ENCODE measurements at regions not wholly inside any gene's neighbourhood (a gene's known extent, or its start where the extent isn't known, plus 50 kb on each side); places are given as distances from the start of the nearest gene placed in this dataset.
A peak's percentile ranks its signal among the peaks of the same experiment; 100 is the strongest.

DNA sequence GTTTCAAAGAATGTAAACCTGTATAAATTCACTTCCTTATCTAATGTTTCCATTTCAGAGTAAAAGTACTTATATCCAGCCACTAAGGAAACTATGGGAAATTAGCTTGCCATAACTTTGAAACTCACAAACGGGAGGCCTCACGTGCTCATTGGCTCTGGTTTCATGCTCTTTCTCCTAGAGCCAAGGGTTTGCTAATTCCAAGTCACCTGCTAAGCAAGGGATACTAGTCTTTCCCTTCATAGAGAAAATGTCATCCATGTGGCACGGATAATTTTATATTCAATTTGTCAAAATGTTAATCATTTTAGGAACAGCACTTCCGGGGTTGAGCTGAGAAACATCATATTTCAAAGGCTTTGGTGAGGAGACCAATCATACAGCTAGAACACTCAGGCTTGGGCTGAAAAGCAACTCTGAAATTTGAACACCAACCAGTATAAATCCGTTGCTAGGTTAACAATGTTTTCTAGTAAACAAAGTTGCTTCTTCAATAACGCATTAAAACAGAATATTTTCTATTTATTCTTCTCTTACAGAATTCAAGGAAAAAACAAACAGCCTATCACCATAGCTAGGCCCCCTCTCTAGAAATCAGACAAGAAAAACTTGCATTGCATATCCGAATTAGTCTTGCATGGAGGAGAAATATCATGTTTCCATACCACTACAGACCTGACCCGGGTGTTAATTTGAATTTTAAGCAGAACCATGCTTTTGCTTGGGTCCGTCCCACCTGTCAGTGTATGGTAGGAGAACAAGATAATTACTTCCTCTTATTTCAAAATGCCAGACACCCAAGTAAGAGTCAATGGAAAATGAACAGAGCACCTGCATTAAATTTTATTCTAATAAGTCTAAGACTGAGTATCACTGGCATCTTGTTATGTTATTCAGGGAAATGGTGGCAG lies 196.1 kb upstream of the ESRRG start:
- H3K27me3 ChIP-seq (replicated peaks) = no peaks in the 10 kb centered on the region
- no peak overlapping the region for H3K27ac ChIP-seq
- H3K9me3 ChIP-seq (replicated peaks) = no peaks in the 10 kb centered on the region
- no peaks in the 10 kb centered on the region for H3K36me3 ChIP-seq
- no peak for DNase-seq (ENCODE audit: low read depth in 1 of 2, low spot score in 2 of 2)
- no peak overlapping the region for H3K4me3 ChIP-seq
- no peaks in the 10 kb centered on the region for H3K4me1 ChIP-seq (replicated peaks)

DNA sequence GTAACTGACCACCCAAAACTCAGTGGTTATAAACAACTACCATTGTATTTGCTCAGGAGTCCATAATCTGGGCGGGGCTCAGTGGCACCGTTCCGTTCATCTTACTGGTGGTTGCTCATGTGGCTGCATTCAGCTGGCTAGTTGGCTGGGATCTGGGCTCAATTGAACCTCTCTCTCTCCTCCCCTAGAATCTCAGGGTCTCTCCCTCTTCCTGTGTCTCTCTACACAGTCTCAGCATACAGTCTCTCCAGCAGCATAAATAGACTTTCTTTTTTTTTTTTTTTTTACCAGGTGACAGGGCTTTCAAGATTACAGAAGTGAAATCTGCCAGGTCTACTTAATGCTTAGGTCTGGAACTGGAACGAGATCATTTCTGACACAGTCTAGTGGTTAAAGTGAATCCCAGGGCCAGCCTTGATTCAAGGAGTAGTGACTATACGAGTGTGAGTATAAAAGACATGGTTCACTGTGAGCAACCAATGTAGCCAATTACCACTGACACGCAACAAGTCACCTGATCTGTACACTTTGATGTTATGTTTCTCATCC lies 193.7 kb upstream of the ESRRG start:
- H3K9me3 ChIP-seq (replicated peaks) = no peaks in the 10 kb centered on the region
- H3K4me3 ChIP-seq = no peak overlapping the region
- no peak for DNase-seq (ENCODE audit: low read depth in 1 of 2, low spot score in 2 of 2)
- H3K27ac ChIP-seq = no peak overlapping the region
- H3K4me1 ChIP-seq (replicated peaks) = no peaks in the 10 kb centered on the region
- H3K27me3 ChIP-seq (replicated peaks) = no peaks in the 10 kb centered on the region
- no peaks in the 10 kb centered on the region for H3K36me3 ChIP-seq

DNA sequence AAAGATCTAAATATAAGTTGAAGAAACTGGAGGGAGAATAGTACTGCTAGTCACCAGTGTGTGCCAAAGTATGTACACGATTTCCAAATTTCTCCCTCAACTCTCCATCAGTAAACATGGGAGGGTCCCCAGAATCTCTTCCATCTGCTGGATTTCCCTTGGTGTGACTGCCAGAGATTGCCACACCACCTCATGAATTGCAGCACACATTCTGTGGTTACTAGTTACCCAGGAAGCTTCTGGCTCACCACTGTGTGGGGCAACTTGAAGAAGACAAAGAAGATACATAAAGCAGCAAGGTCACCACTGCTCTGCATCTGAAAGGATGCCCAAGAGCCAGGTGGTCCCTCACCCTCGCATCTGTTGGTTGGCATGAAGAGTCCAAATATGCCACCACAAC lies 191.7 kb upstream of the ESRRG start:
- no peak overlapping the region for H3K27ac ChIP-seq
- H3K36me3 ChIP-seq = no peaks in the 10 kb centered on the region
- no peak for DNase-seq (ENCODE audit: low read depth in 1 of 2, low spot score in 2 of 2)
- H3K4me3 ChIP-seq = no peak overlapping the region
- no peaks in the 10 kb centered on the region for H3K9me3 ChIP-seq (replicated peaks)
- H3K4me1 ChIP-seq (replicated peaks) = no peaks in the 10 kb centered on the region
- no peaks in the 10 kb centered on the region for H3K27me3 ChIP-seq (replicated peaks)

DNA sequence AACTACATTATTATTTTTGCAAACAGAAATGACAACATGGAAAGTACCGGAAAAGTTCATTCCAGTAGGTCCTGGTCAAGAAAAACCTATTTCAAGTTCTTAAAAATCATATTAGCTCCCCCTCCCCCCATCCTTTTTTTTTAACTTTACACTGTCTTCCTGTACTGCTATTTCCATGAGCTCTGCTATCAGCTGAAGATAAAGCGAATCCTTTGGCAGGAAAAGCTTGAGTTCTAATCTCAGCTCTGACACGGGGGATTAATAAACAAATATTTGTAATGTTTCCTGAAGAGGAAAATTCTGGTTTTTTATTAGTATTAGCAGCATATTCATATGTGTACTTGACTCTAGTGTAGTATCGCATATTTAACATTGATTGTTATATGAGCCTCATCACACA lies 190.7 kb upstream of the ESRRG start:
- Histone ChIP-seq H3K36me3 (no peaks in the 10 kb centered on the region), H3K27me3 (replicated peaks) (no peaks in the 10 kb centered on the region), H3K4me3 (no peak overlapping the region), H3K4me1 (replicated peaks) (no peaks in the 10 kb centered on the region), H3K9me3 (replicated peaks) (no peaks in the 10 kb centered on the region), H3K27ac (no peak overlapping the region)
- no peak for DNase-seq (ENCODE audit: low read depth in 1 of 2, low spot score in 2 of 2)

DNA sequence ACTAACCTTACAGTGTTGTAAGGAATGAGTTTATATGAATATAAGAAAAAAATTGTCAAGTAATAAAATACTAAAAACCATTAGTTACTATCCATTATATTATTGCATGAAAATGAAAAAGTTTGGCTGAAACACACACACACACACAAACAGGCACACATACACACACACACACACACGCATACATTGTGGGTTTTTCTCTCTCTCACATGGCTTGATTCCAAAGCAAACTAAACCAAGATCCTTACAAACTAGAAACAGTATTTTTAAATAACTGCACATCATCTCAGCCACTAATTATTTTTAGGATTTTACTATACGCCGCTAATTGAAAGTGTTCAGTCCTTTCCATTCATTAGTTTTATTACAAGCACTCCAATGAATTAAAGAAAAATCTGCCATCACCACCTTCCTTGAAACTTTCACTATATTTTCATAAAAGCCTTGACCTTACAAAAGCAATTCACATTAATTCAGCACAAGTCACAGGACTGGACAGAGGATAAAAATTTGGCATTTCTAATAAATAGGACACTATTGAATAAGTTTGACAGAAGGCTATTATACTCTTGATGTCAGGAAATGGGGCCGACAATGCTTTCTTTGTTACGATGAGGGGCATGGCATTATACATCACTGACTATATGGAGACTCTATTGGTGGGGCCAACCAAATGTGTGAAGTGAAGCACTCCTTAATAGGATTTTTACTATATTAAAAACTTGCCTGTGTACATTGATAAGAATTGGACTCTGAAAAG lies 187.0 kb upstream of the ESRRG start:
- DNase-seq (ENCODE audit: low read depth in 1 of 2, low spot score in 2 of 2) = no peak
- no peak overlapping the region for H3K27ac ChIP-seq
- no peaks in the 10 kb centered on the region for H3K36me3 ChIP-seq
- no peaks in the 10 kb centered on the region for H3K27me3 ChIP-seq (replicated peaks)
- H3K9me3 ChIP-seq (replicated peaks) = no peaks in the 10 kb centered on the region
- no peak overlapping the region for H3K4me3 ChIP-seq
- H3K4me1 ChIP-seq (replicated peaks) = no peaks in the 10 kb centered on the region

DNA sequence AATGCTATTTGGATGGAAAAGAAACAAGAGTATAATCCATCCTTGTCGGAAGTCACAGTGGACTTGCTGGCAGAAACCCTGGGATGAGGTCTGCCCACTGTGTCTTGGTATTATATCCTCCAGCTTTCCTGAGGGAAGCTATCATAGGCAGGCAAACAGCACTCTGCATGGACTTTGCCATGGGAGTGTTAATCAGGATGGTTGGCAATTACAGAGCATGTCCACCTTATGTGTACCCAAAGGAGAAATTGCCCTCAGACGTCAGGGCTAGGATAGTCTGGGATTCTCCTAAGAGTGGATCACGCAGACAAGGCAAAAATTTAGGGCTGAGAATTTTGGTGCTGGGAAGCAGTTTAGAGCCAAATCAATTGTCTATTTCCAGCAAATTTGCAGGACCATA lies 184.9 kb upstream of the ESRRG start:
- H3K27ac ChIP-seq = no peak overlapping the region
- no peaks in the 10 kb centered on the region for H3K9me3 ChIP-seq (replicated peaks)
- no peaks in the 10 kb centered on the region for H3K27me3 ChIP-seq (replicated peaks)
- no peak for DNase-seq (ENCODE audit: low read depth in 1 of 2, low spot score in 2 of 2)
- H3K4me1 ChIP-seq (replicated peaks) = no peaks in the 10 kb centered on the region
- H3K4me3 ChIP-seq = no peak overlapping the region
- H3K36me3 ChIP-seq = no peaks in the 10 kb centered on the region

DNA sequence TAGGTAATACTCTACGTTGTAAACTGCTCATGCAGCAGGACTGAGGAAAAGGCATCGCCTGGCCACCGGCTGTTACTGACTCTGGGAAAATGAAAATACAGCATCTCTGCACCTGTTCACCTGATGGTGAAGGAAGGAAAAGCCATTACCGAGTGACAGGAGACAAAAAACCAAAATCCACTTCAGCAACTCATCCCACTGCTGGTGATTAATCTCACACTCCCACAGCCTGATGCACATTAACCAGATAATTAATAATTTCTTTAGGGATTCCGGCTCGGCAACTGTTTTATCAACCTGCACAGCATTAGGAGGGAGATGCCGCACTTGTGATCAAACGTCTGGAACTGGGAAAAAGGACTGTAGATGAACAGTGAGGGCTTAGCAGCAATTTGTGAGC lies 183.9 kb upstream of the ESRRG start:
- H3K36me3 ChIP-seq = no peaks in the 10 kb centered on the region
- H3K27ac ChIP-seq = no peak overlapping the region
- DNase-seq (ENCODE audit: low read depth in 1 of 2, low spot score in 2 of 2) = no peak
- H3K9me3 ChIP-seq (replicated peaks) = no peaks in the 10 kb centered on the region
- H3K4me1 ChIP-seq (replicated peaks) = no peaks in the 10 kb centered on the region
- H3K27me3 ChIP-seq (replicated peaks) = no peaks in the 10 kb centered on the region
- H3K4me3 ChIP-seq = no peak overlapping the region

DNA sequence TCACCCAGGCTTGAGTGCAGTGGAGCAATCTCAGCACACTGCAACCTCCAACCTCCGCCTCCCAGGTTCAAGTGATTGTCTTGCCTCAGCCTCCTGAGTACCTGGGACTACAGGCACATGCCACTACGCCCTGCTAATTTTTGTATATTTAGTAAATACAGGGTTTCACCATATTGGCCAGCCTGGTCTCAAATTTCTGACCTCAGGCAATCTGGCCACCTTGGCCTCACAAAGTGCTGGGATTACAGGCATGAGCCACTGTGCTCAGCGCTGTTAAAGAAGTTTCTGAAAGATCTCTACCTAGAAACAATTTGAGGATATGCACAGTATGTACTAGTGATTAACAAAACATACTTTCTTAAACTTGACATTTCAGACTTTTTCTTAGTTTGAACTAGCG lies 182.6 kb upstream of the ESRRG start:
- H3K36me3 ChIP-seq = no peaks in the 10 kb centered on the region
- no peak overlapping the region for H3K27ac ChIP-seq
- DNase-seq (ENCODE audit: low read depth in 1 of 2, low spot score in 2 of 2) = no peak
- H3K9me3 ChIP-seq (replicated peaks) = no peaks in the 10 kb centered on the region
- H3K4me3 ChIP-seq = no peak overlapping the region
- H3K4me1 ChIP-seq (replicated peaks) = no peaks in the 10 kb centered on the region
- no peaks in the 10 kb centered on the region for H3K27me3 ChIP-seq (replicated peaks)

DNA sequence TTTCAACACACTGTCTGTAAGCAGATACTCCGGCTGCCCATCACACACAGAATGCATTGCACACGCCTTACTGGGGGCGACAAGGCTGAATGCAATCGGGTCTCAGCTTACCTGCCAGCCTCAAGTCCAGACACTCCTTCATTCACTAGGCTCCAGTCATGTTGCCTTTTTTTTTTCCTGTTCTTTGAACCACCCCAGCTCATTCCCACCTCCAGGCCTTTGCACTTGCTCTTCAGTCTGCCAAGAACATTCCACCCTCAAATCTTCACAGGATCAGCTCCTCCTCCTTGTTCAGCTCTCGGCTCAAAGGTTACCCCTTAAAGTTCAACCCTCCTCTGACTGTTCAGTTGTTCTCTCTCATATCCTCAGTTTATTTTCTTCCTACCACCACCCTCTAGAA lies 181.9 kb upstream of the ESRRG start:
- DNase-seq (ENCODE audit: low read depth in 1 of 2, low spot score in 2 of 2) = no peak
- no peak overlapping the region for H3K4me3 ChIP-seq
- no peak overlapping the region for H3K27ac ChIP-seq
- H3K4me1 ChIP-seq (replicated peaks) = no peaks in the 10 kb centered on the region
- H3K9me3 ChIP-seq (replicated peaks) = no peaks in the 10 kb centered on the region
- no peaks in the 10 kb centered on the region for H3K27me3 ChIP-seq (replicated peaks)
- H3K36me3 ChIP-seq = no peaks in the 10 kb centered on the region

DNA sequence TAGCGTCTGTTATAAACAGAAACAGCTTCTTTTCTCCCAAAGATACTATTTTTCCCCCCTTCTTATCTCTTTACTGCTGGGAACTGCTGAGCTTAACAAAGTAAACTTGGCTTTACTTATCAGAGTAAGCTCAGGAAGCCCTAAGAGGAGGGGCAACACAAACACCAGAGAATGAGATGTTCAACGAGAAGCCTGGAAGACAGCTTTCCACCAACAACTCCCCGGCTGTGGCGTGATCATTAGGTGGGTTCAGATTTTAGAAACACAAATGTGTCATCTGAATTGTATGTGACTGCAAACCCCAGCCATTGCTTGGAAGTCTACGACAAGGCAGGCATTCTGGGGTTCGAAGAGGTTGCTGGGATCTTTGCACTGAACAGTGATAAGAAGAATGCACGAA lies 181.2 kb upstream of the ESRRG start:
- H3K4me3 ChIP-seq = no peak overlapping the region
- no peak overlapping the region for H3K27ac ChIP-seq
- H3K36me3 ChIP-seq = no peaks in the 10 kb centered on the region
- no peak for DNase-seq (ENCODE audit: low read depth in 1 of 2, low spot score in 2 of 2)
- H3K4me1 ChIP-seq (replicated peaks) = no peaks in the 10 kb centered on the region
- H3K27me3 ChIP-seq (replicated peaks) = no peaks in the 10 kb centered on the region
- no peaks in the 10 kb centered on the region for H3K9me3 ChIP-seq (replicated peaks)

DNA sequence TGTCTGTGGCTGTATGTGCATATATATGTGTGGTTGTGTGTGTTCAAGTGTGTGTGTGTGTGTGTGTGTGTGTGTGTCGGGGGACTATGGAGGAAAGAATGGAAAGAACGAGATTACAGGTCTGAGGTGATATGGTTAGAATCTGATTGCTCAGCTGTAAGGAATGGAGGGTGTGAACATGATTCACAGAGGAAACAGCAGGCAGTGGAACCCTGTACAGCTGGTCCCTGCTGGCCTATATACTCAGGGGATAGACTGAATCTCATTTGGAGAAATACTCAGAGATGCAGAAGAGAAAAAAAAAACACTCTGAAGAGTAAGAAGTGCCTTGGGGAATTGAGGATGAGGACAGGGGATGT lies 180.1 kb upstream of the ESRRG start:
- H3K9me3 ChIP-seq (replicated peaks) = no peaks in the 10 kb centered on the region
- H3K27me3 ChIP-seq (replicated peaks) = no peaks in the 10 kb centered on the region
- H3K4me1 ChIP-seq (replicated peaks) = no peaks in the 10 kb centered on the region
- H3K4me3 ChIP-seq = no peak overlapping the region
- no peaks in the 10 kb centered on the region for H3K36me3 ChIP-seq
- DNase-seq (ENCODE audit: low read depth in 1 of 2, low spot score in 2 of 2) = no peak
- no peak overlapping the region; the same call in 1 of the 2 replicates for H3K27ac ChIP-seq

DNA sequence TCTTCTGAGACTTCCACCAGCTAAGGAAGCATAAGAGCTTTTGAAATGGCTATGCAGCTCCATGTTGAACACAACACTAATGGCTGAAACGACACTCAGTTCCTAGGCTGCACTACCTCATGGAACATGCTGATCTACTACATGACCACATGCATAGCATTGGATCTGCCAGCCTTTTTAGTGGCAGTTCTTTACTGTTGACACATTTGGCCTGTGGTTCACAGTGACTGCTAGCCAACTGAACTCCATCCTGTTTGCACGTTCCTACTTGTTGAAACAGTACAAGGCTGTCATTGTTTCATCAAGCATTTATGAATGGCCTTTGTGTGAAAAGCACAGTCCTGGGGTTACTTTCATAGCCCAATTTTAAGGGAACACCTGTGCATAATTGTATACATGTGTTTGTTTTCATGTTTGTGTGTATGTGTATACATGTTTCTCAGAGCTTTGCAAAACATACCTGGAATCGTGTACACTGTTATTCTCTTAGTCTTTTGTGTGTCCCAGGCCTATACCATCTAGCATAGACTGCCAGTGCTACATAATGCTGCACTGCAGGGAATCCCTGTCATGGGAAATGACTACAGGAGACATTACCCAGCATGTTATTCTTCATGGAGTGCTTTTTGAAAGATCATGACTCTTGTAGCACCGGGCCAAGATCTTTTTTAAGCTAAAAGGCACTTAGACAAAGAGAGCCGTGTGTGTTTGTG lies 179.6 kb upstream of the ESRRG start:
- H3K9me3 ChIP-seq (replicated peaks) = no peaks in the 10 kb centered on the region
- H3K4me1 ChIP-seq (replicated peaks) = no peaks in the 10 kb centered on the region
- peak in 1 of 2 experiments; percentile 3 for DNase-seq (ENCODE audit: low read depth in 1 of 2, low spot score in 2 of 2)
- H3K27ac ChIP-seq = no peak overlapping the region; the same call in 1 of the 2 replicates
- H3K27me3 ChIP-seq (replicated peaks) = no peaks in the 10 kb centered on the region
- no peaks in the 10 kb centered on the region for H3K36me3 ChIP-seq
- no peak overlapping the region for H3K4me3 ChIP-seq

DNA sequence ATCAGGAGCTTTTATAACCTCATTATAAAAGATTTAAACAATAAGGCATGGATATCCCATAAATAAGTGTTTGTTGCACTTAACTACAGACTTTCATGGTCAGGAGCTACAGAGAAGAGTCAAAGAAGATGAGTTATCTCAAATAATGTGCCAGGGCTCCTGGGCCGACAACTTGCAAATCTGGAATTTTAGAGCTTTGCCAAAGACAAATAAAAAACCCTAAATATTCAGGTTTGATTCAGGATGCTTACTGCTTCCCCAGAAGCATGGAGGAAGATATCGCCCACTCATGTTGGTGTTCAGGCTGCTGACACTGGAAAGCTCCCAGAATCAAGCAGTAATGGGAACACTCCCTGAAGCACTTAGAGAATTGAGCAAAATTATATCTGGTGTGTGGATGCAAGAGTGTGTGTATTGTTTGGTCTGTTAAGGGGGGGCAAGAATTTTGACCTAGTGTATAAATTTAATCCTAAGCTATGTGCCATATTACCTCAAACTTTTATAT lies 176.9 kb upstream of the ESRRG start:
- no peak overlapping the region for H3K27ac ChIP-seq
- H3K27me3 ChIP-seq (replicated peaks) = no peaks in the 10 kb centered on the region; the same call in 1 of the 2 replicates
- no peak overlapping the region for H3K4me3 ChIP-seq
- H3K9me3 ChIP-seq (replicated peaks) = no peaks in the 10 kb centered on the region
- no peaks in the 10 kb centered on the region for H3K36me3 ChIP-seq
- no peak for DNase-seq (ENCODE audit: low read depth in 1 of 2, low spot score in 2 of 2)
- H3K4me1 ChIP-seq (replicated peaks) = no peaks in the 10 kb centered on the region

All from SJSA1 (cell line).